GM18867 (cell line): ENCODE measurements at regions not wholly inside any gene's neighbourhood (a gene's known extent, or its start where the extent isn't known, plus 50 kb on each side); places are given as distances from the start of the nearest gene placed in this dataset.
A peak's percentile ranks its signal among the peaks of the same experiment; 100 is the strongest.
"Not testable (repeated sequence)": the region's sequence is repeated elsewhere in the genome, so short reads cannot be mapped to it uniquely, and the experiment has no call there.

Source experiments
- ATAC-seq: cut with Tn5 transposase; IDR thresholded peaks from one replicate; pipeline ENCODE4 v1.9.1; 2021; ENCODE audit warnings: mild to moderate bottlenecking, moderate library complexity; ENCODE audit not compliant: unreplicated experiment

DNA sequence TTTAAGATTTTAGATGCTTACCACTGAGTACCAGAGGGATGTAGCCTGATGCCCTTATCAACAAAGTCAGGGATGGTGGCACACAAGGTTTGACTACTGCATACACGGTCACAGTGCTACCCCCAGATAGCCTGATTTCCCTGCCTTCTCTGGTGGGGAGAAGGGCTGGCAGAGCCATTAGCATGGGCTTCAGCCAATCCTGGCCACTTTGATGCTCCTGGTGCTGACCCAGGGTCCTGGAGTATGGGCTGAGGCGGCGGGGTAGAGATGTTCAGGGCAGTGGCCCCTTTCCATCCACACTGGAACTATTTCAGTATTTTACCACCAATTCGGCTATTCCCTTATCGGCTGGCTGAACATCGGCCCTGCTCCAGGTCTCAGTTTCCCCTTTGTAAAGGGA lies 83.2 kb downstream of the POTEB3 start:
- not testable (repeated sequence) for ATAC-seq

DNA sequence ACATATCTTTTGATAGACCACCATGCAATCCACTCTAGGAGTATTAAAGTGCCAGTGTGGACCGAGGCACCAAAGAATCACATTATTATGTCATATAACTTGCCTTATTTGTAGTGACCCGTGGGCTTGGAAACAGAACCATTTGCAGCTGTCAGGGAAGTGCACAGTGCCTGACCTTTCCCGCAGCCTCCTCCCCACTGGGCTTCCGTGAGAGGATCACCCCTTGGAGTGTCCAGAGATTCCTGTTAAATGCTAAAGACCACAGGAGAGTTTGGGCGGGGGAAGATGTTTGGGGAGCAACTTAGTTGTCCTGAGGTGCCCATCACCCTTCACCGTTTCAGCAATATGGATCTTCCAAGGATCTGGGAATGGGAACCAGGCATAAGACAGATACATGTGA lies 84.4 kb downstream of the POTEB3 start:
- not testable (repeated sequence) for ATAC-seq

DNA sequence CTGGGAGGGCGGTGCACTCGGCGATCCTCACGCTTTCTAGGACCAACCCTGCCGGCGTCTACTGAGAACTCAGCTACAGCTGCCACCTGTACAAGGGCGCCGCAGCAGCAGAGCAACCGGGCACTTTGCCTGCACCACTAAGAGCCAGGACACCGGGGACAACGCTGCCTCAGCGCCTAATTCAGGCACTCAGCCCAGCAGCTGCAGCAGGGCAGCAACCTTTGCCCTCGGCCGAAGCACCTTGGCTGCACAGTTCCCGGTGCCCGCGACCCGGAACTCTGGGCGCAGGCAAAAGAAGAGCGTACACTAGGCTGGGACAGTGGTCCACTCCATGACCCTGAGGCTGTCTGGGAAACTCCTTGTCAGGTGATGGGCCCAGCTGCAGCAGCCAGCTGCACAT lies 85.7 kb downstream of the POTEB3 start:
- not testable (repeated sequence) for ATAC-seq

DNA sequence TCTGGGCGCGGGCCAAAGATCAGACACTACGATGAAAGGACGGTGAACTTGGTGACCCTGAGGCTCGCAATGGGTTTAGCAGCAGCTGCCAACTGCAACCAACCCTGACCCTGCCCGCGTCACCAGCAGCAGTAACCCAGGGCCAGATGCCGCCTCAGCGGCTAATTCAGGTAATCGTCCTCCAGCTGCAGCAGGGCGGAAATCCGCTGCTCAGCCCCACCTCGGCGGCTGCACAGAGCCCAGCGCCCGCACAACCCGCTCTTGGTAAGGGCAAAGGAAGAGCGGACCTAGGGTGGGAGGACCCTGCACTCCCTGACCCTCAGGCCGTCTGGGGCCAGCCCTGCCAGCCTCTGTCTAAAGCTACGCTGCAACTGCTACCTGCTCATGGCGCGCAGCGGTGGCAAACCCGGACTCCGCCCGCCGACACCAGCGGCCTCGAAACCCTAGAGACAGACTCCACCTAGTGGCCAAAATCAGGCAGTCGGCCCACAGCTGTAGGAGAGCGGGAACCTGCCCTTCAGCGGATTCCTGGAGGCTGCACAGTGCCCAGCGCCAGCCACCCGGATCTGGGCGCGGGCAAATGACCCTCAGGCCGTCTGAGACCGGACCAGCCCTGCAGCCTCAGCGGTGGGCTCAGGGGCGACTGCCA lies 87.5 kb downstream of the POTEB3 start:
- ATAC-seq, result not testable (repeated sequence)

DNA sequence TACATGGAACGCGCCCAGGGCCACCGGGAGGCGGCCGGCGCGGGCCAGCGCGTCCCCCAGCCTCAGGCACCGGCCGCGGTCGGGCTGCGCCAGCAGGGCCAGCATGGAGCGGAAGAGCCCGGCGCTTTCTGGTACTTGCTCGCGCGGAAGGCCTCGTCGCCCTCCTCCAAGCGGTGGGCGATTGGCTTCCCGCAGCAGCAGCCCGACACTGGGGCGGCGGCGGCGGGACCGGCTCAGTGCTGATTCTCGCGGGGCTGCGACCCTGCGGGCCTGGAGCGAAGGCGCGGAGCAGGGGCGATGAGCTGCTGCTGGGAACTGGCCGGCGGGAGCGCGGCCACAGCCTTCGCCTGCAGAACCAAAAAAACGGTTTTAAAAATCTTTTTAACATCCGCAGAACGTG lies 95.3 kb downstream of the POTEB3 start:
- not testable (repeated sequence) for ATAC-seq

DNA sequence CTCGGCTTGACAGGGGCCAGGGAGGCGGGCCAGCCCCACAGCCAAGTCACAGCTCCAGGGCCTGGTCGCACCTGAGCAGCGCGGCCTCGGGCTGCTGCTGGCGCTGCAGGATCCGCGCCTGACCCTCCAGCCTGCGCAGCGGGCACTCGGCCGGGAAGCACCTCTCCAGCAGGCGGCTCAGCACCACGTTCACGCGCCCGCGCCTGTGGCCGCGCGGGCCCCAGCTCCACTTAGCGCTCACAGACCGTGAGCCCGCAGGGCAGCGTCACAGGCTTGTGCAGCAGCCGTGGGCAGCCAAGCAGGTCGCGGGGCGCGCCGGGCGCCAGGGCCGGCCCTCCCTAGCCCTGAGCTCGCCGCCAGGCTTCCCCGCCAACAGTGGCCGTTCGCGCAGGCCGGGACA lies 95.8 kb downstream of the POTEB3 start:
- not testable (repeated sequence) for ATAC-seq

DNA sequence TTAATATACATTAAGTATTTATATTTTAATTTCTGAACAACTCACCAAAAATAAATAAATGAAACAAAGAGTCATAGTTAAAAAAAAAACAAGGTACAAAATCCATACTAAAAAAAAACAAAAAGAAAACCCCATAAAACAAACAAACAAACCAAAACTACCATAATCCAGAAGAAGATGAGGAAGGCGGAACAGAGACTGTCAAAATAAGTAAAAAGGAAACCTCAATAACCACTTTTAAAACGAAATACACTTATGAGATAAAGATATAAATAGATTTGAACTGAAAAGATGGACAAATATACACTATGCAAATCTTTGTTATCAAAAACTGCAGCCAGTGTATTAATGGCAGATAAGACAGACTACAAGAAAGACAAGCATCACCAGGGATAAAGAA lies 103.3 kb downstream of the POTEB3 start:
- ATAC-seq, result not testable (repeated sequence)

DNA sequence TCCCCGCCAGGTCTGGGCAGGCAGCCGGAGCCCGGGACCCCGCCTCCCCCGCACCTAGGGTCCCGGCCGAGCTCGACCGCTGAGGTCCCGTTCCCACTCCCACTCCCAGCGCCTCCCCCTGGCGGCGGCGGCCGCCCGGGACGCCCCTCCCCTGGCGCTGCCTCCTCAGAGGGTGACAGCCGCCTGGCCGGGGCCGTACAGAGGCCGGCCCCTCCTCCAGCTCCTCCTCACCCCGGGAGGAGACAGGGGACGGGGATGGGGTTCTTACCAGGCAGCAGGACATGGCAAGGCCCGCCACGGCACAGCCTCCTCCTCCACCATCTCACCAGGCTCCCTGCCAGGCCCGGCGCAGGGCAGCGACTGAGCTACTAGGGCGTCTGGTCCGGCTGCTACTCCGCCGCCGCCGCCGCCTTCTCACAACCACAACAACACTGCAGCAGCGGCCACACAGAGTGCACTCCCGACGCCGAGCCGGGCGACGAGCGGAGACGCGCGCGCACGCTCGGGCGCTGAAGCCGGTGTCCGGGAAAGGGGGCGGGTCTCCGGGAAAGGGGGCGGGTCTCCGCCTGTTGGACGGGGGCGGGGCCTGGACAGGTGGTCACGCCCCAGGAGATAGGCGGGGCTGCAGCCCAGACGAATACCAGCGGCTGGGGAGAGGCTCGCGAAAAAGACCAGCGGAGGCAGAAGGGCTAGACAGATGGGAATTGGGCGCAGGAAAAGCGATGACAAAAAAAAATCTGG lies 115.4 kb downstream of the POTEB3 start:
- ATAC-seq, result peak; percentile 56

DNA sequence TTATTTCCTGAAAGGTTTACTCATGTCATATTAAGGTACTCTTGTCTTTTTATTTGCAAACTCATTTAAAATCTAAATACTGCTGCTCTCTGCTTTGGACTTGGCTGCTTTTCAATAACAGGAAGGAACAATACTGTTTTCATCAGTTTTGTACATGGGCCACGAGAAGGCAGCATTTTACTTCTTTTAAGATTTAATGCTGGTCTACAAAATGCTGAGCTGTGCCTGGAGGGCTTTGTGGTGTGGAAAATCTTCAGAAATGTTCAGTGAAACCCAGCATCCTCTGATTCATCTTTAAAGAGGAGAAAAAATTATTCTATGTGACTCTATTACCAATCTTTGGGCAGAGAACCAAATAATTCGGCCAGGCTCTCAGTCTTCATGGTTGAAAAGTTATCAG lies 155.9 kb downstream of the POTEB3 start:
- peak; percentile 59 for ATAC-seq

DNA sequence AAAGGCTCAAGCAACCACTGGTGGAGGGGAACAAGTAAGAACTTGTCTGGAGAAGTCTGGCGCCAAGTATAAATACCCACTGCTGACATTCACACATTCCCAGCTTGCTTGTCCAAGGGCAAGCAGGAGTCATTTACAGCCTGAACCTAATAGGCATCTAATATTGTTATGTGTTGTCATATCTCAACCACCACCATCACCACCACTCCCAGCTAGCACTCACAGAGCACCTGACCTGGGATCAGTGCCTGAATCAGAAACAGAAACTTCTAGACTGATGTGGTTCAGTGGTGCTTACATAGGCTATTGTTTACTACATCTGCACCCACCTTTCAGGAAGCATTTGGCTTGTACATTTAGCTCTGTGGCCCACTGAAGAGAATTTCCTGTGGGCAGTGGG lies 157.1 kb downstream of the POTEB3 start:
- peak; percentile 93 for ATAC-seq

DNA sequence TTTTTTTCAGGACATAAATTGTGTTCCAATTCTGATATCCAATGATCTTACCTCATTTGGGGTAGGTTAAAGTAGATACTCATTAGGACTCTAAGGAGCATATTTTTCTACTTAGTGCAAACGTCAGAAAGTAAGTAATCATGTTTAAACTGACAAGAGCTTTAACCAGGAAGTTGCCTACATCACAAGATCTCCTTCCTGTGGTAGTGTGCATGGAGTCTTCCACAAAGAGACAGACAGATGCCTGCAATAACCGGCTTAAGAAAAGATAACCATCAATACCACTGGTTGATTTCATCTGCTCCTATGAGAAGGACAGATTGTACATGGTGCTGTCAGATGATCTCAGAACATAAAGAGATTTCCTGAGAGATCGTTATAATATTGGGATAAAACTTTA lies 160.0 kb downstream of the POTEB3 start:
- ATAC-seq, result not testable (repeated sequence)

DNA sequence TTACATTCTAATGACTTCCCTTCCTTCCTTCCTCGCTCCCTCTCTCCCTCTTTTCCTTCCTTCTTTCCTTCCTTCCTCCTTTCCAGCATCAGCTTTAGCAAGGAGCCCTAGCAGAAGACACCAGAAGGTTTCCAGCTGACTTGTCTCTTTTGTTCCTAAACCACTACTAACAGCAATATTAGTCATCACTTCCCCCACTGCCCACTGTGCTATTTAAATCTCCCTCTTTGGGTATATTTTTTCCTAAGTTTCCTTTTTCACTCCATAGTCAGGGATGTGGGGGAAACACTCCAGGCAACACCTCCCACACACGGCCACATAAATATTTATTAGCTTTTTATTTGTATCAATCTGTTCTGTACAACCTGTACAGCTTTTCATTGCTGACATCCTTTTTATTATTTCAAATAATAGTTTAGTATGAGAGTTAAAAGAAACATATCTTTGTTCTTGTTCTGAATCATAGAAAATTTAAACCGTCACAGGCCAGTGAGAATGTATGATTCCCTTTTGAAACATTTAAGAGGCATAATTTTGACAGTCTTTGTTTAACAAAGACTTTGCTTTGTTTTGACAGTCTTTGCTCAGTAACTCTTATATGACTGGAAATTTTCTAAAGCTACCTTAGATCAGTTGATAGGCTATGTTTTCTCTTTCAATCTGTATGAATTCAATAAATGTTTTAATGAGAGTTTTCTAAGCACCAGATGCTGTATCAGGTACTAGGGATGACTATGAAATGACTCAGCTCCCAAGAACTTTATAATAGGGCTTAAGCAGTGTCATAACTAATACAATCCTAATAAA lies 167.9 kb downstream of the POTEB3 start:
- ATAC-seq, result peak; percentile 51

DNA sequence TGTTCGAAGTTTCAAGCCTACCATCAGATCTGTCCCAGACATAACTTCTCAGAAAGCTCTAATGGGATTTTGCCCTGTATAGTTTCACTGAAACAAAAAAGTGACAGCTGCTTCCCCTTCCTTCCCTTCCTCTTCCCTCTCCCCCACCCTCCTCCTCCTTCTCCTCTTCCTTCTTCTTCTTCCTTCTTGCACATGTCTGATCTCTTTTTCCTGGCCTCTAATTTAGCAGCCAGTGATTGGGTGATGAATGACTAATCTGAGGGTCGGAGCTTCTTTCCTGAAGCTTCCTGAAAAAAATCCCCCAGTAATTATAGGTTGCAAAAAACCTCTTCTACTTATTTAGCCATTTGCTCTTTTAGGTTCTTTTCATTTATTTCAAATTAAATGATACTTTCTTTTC lies 168.7 kb downstream of the POTEB3 start:
- ATAC-seq, result no peak

DNA sequence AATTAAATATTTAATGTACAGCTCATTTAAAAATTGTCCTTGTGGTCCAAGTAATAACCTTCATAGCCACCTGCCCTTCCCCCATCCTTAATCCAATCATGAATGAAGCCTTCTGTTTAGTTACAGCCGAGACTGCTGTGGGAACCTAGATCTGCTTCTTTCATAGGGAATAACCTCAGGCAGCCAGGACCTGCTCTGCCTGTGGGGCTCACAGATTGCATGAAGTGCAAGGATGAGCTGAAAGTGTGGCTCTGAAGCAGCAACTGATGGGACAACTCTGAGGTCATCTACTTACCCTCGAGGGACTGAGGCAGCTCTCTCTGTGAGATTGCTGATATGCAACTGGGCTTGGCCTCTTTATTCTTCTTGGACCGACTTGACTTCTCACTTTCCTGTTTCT lies 169.8 kb downstream of the POTEB3 start:
- no peak for ATAC-seq

DNA sequence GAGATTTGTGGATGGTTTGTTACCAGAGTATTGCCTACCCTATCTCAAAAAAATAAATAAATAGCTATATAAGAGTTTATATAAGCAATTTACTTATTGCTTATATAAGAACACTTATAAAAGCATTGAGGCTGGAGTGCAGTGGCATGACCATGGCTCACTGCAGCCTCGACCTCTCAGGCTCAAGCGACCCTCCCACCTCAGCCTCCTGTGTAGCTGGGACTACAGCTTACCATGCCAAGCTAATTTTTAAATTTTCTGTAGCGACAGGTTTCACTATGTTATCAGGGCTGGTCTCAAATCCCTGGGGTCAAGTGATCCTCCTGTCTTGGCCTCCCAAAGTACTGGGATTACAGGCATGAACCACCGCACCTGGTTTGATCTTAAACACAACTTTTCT lies 170.6 kb downstream of the POTEB3 start:
- ATAC-seq, result not testable (repeated sequence)

DNA sequence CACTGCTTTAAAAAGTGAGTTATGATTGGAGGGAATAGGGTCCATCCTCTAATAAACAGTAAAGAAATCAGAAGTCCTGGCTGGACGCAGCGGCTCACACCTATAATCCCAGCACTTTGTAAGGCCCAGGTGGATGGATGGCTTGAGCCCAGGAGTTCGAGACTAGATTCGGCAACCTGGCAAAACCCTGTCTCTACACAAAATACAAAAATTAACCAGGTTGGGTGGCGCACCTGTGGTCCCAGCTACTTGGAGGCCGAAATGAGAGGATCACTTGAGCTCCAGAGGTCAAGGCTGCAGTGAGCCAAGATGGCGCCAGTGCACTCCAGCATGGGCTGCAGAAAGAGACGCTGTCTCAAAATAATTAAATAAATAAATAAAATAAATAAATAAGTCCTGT lies 171.2 kb downstream of the POTEB3 start:
- no peak for ATAC-seq

DNA sequence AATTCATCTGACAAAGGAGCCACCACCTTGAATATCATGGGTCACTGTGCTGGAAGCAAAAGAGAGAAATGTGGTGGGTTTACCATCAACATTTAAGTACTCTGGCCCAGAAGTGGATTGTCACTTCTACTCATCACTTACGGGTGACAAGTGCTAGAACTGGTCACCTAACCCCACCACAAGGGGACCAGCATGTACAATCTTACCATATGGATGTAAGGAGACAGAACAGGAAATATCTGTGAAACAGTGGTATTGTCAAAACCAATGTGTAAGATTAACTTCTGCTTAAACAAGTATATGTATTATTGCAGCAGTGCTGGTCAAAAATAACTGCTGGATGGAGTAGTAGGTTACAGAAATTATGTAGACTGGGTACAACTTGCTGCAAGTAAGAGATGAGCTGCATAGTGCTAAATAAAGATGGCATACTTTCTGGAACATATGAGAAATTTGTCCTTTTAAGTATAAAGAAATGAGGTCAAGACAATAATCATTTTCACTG lies 171.8 kb downstream of the POTEB3 start:
- ATAC-seq, result no peak

DNA sequence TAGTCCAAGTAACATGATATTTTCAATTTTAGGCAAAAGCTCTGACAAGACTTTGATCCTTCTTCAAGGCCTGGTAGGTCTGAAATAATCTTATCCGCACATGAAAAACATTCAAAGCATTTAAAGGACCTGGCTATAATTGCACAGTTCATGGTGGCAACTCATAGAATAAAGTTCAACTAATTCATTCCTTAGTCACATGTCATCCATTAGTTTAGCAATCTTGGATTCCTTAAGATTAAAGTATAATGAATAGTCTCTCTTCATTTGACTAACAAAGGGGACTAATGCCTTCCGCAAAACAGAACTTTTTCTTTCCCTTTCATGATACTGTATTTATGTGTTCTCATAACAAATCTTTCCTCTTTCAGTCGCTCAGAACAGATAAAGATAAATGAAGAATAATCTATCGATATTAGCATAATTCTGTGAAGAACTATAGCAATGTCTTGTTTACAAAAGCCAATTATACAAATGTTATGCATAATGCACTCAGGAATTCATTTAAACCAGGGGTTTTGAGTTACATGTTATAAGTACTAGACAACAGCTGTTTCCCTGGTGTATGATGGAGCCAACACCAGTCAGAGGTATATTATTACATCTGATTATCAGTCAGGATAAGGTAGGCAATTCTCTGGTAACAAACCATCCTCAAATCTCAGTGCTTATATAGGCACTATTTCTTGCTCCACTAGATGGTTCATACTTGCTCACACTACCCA lies 172.5 kb downstream of the POTEB3 start:
- no peak for ATAC-seq

DNA sequence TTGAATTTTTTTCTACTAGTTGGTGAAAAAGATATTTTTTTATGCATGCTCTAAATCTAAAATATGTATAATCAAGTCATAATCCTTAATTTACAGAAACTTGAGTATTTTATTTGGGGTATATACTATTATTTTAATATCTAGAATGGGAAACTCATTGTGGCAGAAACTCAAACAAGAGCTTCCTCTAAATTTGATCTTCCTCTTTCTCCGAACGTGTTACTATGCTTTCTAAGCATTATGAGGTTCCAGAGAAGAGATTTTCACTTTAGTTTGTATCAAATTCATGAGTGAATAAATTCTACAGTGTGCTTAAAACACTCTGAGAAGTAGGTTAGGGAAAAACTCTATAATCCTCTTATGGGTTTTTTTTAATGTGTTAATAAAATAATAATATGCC lies 173.1 kb downstream of the POTEB3 start:
- no peak for ATAC-seq

DNA sequence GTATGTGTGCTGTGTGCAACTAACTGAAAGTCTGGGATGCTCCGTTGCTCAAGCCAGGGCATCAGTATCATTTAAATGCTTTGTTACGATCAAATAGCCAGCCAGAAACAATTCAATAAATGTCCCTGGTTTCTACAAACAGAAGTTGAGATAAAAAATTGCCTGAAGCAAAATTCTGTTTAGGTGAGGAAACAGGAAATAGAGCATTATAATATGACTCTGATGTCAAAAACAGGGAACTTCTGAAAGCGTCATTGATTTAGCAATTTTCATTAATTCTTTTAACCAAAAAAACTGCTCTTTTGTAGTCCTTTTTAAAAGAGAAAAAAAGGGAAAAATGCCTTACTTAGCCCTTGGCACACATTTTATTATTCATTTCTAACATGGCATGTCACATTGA lies 174.7 kb downstream of the POTEB3 start:
- not testable (repeated sequence) for ATAC-seq

DNA sequence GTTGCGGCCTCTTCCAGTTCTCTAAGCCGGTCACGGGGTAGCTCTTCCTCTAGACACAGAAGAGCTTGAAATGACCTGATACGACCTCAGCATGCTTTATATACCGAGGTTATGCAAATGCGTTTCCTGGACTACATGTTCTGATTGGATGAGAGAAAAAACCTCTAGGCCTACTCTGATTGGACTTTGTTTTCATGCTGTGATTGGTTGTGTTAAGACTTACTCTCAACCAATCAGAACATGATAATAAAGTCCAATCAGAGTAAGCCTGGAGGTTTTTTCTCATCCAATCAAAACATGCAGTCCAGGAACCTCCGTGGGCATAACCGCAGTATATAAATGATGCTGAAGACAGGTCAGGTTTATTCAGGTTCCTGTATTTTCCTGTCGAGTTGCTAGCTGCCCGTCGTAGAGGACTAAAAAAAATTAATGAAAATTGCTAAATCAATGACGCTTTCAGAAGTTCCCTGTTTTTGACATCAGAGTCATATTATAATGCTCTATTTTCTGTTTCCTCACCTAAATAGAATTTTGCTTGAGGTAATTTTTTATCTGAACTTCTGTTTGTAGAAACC lies 177.4 kb downstream of the POTEB3 start:
- ATAC-seq, result no peak
